Mucosa of stomach (tissue), 1 donor: ENCODE measurements at regions not wholly inside any gene's neighbourhood (a gene's known extent, or its start where the extent isn't known, plus 50 kb on each side); places are given as distances from the start of the nearest gene placed in this dataset.

Experiments
- H3K27me3 ChIP-seq: one replicate; pipeline ENCODE4 v1.7.0; 2013; ENCODE audit warnings: mild to moderate bottlenecking, low read length; ENCODE audit not compliant: control insufficient read depth, insufficient read depth
- H3K36me3 ChIP-seq: one replicate; pipeline ENCODE4 v1.7.0; 2013; ENCODE audit warnings: low read length; ENCODE audit not compliant: control insufficient read depth, insufficient read depth
- H3K4me1 ChIP-seq: one replicate; pipeline ENCODE4 v1.7.0; 2013; ENCODE audit warnings: mild to moderate bottlenecking, low read length; ENCODE audit not compliant: control insufficient read depth, insufficient read depth
- H3K4me3 ChIP-seq: one replicate; pipeline ENCODE4 v1.7.0; 2013; ENCODE audit warnings: low read length
- H3K9ac ChIP-seq: one replicate; pipeline ENCODE4 v1.7.0; 2013; ENCODE audit warnings: mild to moderate bottlenecking, low read length, moderate library complexity
- H3K9me3 ChIP-seq: one replicate; pipeline ENCODE4 v1.7.0; 2013; ENCODE audit warnings: mild to moderate bottlenecking, low read length, moderate library complexity; ENCODE audit not compliant: control insufficient read depth
- donor health status: Pancreatic carcinoma.

- H3K4me1 ChIP-seq = no peaks in the 10 kb centered on the region
- no peak overlapping the region for H3K9ac ChIP-seq
- no peak overlapping the region for H3K4me3 ChIP-seq
- no peaks in the 10 kb centered on the region for H3K9me3 ChIP-seq
- H3K36me3 ChIP-seq = no peaks in the 10 kb centered on the region
- H3K27me3 ChIP-seq = no peaks in the 10 kb centered on the region
These were observed 74.7 kb upstream of the B3GAT1 start for GRCh38 chr11:134486704-134487103.

- no peaks in the 10 kb centered on the region for H3K36me3 ChIP-seq
- H3K4me3 ChIP-seq = no peak overlapping the region
- H3K4me1 ChIP-seq = no peaks in the 10 kb centered on the region
- H3K27me3 ChIP-seq = no peaks in the 10 kb centered on the region
- H3K9ac ChIP-seq = no peak overlapping the region
- no peaks in the 10 kb centered on the region for H3K9me3 ChIP-seq
These were observed 74.1 kb upstream of the B3GAT1 start for GRCh38 chr11:134486106-134486505.

- no peak overlapping the region for H3K9ac ChIP-seq
These were observed 73.3 kb upstream of the B3GAT1 start for GRCh38 chr11:134485316-134485715.

GRCh38 chr11:134483857-134484256 is 71.8 kb upstream of the B3GAT1 start:
- no peak overlapping the region for H3K4me3 ChIP-seq
- no peaks in the 10 kb centered on the region for H3K27me3 ChIP-seq
- H3K9me3 ChIP-seq = no peaks in the 10 kb centered on the region
- no peaks in the 10 kb centered on the region for H3K36me3 ChIP-seq
- no peaks in the 10 kb centered on the region for H3K4me1 ChIP-seq
- no peak overlapping the region for H3K9ac ChIP-seq

More at GRCh38 chr11:134485316-134485715, 73.3 kb upstream of the B3GAT1 start:
- Histone ChIP-seq H3K4me3 (no peak overlapping the region), H3K9me3 (no peaks in the 10 kb centered on the region), H3K4me1 (no peaks in the 10 kb centered on the region), H3K27me3 (no peaks in the 10 kb centered on the region), H3K36me3 (no peaks in the 10 kb centered on the region)

- Histone ChIP-seq H3K36me3 (no peaks in the 10 kb centered on the region), H3K9ac (no peak overlapping the region), H3K4me1 (no peaks in the 10 kb centered on the region), H3K4me3 (no peak overlapping the region), H3K27me3 (no peaks in the 10 kb centered on the region), H3K9me3 (no peaks in the 10 kb centered on the region)
These were observed 71.2 kb upstream of the B3GAT1 start for GRCh38 chr11:134483291-134483690.

GRCh38 chr11:134482865-134483264 is 70.8 kb upstream of the B3GAT1 start:
- Histone ChIP-seq H3K36me3 (no peaks in the 10 kb centered on the region), H3K9ac (no peak overlapping the region), H3K9me3 (no peaks in the 10 kb centered on the region), H3K27me3 (no peaks in the 10 kb centered on the region), H3K4me1 (no peaks in the 10 kb centered on the region), H3K4me3 (no peak overlapping the region)

GRCh38 chr11:134481933-134482527 is 70.0 kb upstream of the B3GAT1 start:
- Histone ChIP-seq H3K36me3 (no peaks in the 10 kb centered on the region), H3K27me3 (no peaks in the 10 kb centered on the region), H3K9me3 (no peaks in the 10 kb centered on the region), H3K4me1 (no peaks in the 10 kb centered on the region), H3K9ac (no peak overlapping the region), H3K4me3 (no peak overlapping the region)

GRCh38 chr11:134481135-134481534 is 69.1 kb upstream of the B3GAT1 start:
- no peaks in the 10 kb centered on the region for H3K36me3 ChIP-seq
- H3K9ac ChIP-seq = no peak overlapping the region
- no peaks in the 10 kb centered on the region for H3K4me1 ChIP-seq
- H3K4me3 ChIP-seq = no peak overlapping the region
- no peaks in the 10 kb centered on the region for H3K9me3 ChIP-seq
- H3K27me3 ChIP-seq = peaks cover 4% of the 10 kb centered on the region

GRCh38 chr11:134480136-134480712 is 68.2 kb upstream of the B3GAT1 start:
- H3K27me3 ChIP-seq = peaks cover 4% of the 10 kb centered on the region
- no peaks in the 10 kb centered on the region for H3K36me3 ChIP-seq
- no peak overlapping the region for H3K9ac ChIP-seq
- H3K4me1 ChIP-seq = no peaks in the 10 kb centered on the region
- H3K9me3 ChIP-seq = no peaks in the 10 kb centered on the region
- no peak overlapping the region for H3K4me3 ChIP-seq

- H3K9me3 ChIP-seq = no peaks in the 10 kb centered on the region
- no peak overlapping the region for H3K9ac ChIP-seq
- H3K4me1 ChIP-seq = no peaks in the 10 kb centered on the region
- no peaks in the 10 kb centered on the region for H3K36me3 ChIP-seq
- no peak overlapping the region for H3K4me3 ChIP-seq
- H3K27me3 ChIP-seq = peaks cover 4% of the 10 kb centered on the region
These were observed 67.4 kb upstream of the B3GAT1 start for GRCh38 chr11:134479206-134480135.

GRCh38 chr11:134478611-134479010 is 66.6 kb upstream of the B3GAT1 start:
- Histone ChIP-seq H3K9ac (no peak overlapping the region), H3K4me1 (no peaks in the 10 kb centered on the region), H3K27me3 (peaks cover 4% of the 10 kb centered on the region), H3K4me3 (no peak overlapping the region), H3K9me3 (no peaks in the 10 kb centered on the region), H3K36me3 (no peaks in the 10 kb centered on the region)

GRCh38 chr11:134478176-134478575 is 66.1 kb upstream of the B3GAT1 start:
- H3K36me3 ChIP-seq = no peaks in the 10 kb centered on the region
- no peaks in the 10 kb centered on the region for H3K9me3 ChIP-seq
- H3K9ac ChIP-seq = no peak overlapping the region
- H3K4me3 ChIP-seq = no peak overlapping the region
- H3K4me1 ChIP-seq = no peaks in the 10 kb centered on the region
- H3K27me3 ChIP-seq = peaks cover 4% of the 10 kb centered on the region
